Kidney (tissue), 13 donors: ENCODE measurements at regions not wholly inside any gene's neighbourhood (a gene's known extent, or its start where the extent isn't known, plus 50 kb on each side); places are given as distances from the start of the nearest gene placed in this dataset.

Experiments
- DNase-seq, 5 donors: peaks; one replicate each; pipeline ENCODE4 v3.0.0-alpha.2; 2013 to 2020
- FAIRE-seq: peaks from 2 replicates; lab custom pipeline; 2012; peaks lifted over from hg19 to GRCh38; lab: Jason Lieb, UNC
- H3K27ac ChIP-seq, 2 donors: one replicate each; pipeline ENCODE4 v1.7.0; 2013; ENCODE audit warnings: low read depth in 2 of 2, low read length in 2 of 2, inconsistent platforms in 1 of 2
- H3K27me3 ChIP-seq: one replicate; pipeline ENCODE4 v1.7.1; 2013; ENCODE audit warnings: low read length, inconsistent platforms; ENCODE audit not compliant: control insufficient read depth, insufficient read depth
- H3K36me3 ChIP-seq, 3 donors: one replicate each; pipeline versions ENCODE4 v1.7.0 to v1.7.1; 2013; ENCODE audit warnings: low read length in 3 of 3, control low read depth in 1 of 3, inconsistent platforms in 1 of 3; ENCODE audit not compliant: insufficient read depth in 3 of 3, control insufficient read depth in 2 of 3
- H3K4me1 ChIP-seq, 3 donors: one replicate each; pipeline versions ENCODE4 v1.7.0 to v1.7.1; 2013; ENCODE audit warnings: low read length in 3 of 3, inconsistent platforms in 1 of 3, low read depth in 1 of 3; ENCODE audit not compliant: control insufficient read depth in 2 of 3, insufficient read depth in 2 of 3
- H3K4me3 ChIP-seq, 3 donors: one replicate each; pipeline versions ENCODE4 v1.7.0 to v1.8.1; 2013; ENCODE audit warnings: low read length in 3 of 3, control low read depth in 1 of 3, inconsistent platforms in 1 of 3
- H3K9ac ChIP-seq, 3 donors: one replicate each; pipeline versions ENCODE4 v1.7.0 to v1.7.1; 2013; ENCODE audit warnings: low read length in 3 of 3, control low read depth in 1 of 3, inconsistent platforms in 1 of 3
- H3K9me3 ChIP-seq, 3 donors: one replicate each; pipeline versions ENCODE4 v1.7.0 to v1.7.1; 2013; ENCODE audit warnings: low read length in 3 of 3, control low read depth in 1 of 3, inconsistent platforms in 1 of 3; ENCODE audit not compliant: control insufficient read depth in 2 of 3, insufficient read depth in 1 of 3
- intact Hi-C: fragments of 100-400 bp; cut with DNase I; formaldehyde crosslinking; loops from one replicate; pipeline ENCODE4 v1.11.1; 2022
- TF ChIP-seq, protein P1 (sequence below): IDR thresholded peaks from 3 replicates; pipeline ENCODE4 v1.5.1; 2012; ENCODE audit warnings: mild to moderate bottlenecking, moderate library complexity, borderline replicate concordance; ENCODE audit not compliant: insufficient read depth; ENCODE audit errors: extremely low read depth
- donor health status: control.
- donor health status: control.
- donor health status: control.
- donor health status: control.
- donor health status: control.
- donor health status: DM: yes; HTN: yes; CAD: no.
- donor health status: Normal renal cell carcinoma (clear cell type).

- no peaks in the 10 kb centered on the region for H3K27me3 ChIP-seq
- intact Hi-C loops: no loop called here
- no peaks in the 10 kb centered on the region for H3K4me1 ChIP-seq
- no peak overlapping the region for H3K4me3 ChIP-seq
- DNase-seq: no peak
- no peak for FAIRE-seq
- no peak overlapping the region for H3K27ac ChIP-seq
- no peak overlapping the region for H3K9ac ChIP-seq
- H3K36me3 ChIP-seq: no peaks in the 10 kb centered on the region
- TF ChIP-seq, protein P1, sequence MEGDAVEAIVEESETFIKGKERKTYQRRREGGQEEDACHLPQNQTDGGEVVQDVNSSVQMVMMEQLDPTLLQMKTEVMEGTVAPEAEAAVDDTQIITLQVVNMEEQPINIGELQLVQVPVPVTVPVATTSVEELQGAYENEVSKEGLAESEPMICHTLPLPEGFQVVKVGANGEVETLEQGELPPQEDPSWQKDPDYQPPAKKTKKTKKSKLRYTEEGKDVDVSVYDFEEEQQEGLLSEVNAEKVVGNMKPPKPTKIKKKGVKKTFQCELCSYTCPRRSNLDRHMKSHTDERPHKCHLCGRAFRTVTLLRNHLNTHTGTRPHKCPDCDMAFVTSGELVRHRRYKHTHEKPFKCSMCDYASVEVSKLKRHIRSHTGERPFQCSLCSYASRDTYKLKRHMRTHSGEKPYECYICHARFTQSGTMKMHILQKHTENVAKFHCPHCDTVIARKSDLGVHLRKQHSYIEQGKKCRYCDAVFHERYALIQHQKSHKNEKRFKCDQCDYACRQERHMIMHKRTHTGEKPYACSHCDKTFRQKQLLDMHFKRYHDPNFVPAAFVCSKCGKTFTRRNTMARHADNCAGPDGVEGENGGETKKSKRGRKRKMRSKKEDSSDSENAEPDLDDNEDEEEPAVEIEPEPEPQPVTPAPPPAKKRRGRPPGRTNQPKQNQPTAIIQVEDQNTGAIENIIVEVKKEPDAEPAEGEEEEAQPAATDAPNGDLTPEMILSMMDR: no peak
- no peaks in the 10 kb centered on the region for H3K9me3 ChIP-seq
Measured at GRCh38 chr3:180329847-180330246, 272.1 kb upstream of the TTC14 start.

GRCh38 chr3:180330440-180330839, 271.5 kb upstream of the TTC14 start:
- Histone ChIP-seq H3K4me3 (no peak overlapping the region), H3K9ac (no peak overlapping the region), H3K9me3 (no peaks in the 10 kb centered on the region), H3K27ac (no peak overlapping the region), H3K36me3 (no peaks in the 10 kb centered on the region), H3K4me1 (no peaks in the 10 kb centered on the region), H3K27me3 (no peaks in the 10 kb centered on the region)
- DNase-seq: no peak
- intact Hi-C loops: no loop called here
- TF ChIP-seq, protein P1: no peak
- no peak for FAIRE-seq

- no peak for FAIRE-seq
Measured at GRCh38 chr3:180332608-180333007, 269.4 kb upstream of the TTC14 start.

More at GRCh38 chr3:180332608-180333007, 269.4 kb upstream of the TTC14 start:
- TF ChIP-seq, protein P1: no peak
- intact Hi-C loops: no loop called here
- no peak overlapping the region for H3K4me3 ChIP-seq
- no peak overlapping the region for H3K9ac ChIP-seq
- H3K4me1 ChIP-seq: no peaks in the 10 kb centered on the region
- DNase-seq: no peak
- H3K36me3 ChIP-seq: no peaks in the 10 kb centered on the region
- no peaks in the 10 kb centered on the region for H3K27me3 ChIP-seq
- H3K27ac ChIP-seq: no peak overlapping the region
- no peaks in the 10 kb centered on the region for H3K9me3 ChIP-seq
